ENCODE measurements at regions not wholly inside any gene's neighbourhood (a gene's known extent, or its start where the extent isn't known, plus 50 kb on each side); places are given as distances from the start of the nearest gene placed in this dataset.

- no peaks in the 10 kb centered on the region for H3K4me1 ChIP-seq (ENCODE audit: control insufficient read depth in 4 of 4, insufficient read depth in 4 of 4, low read length in 3 of 4)
- no peaks in the 10 kb centered on the region for H3K36me3 ChIP-seq (ENCODE audit: control insufficient read depth in 4 of 4, insufficient read depth in 3 of 4, low read depth in 1 of 4, low read length in 3 of 4)
- H3K27me3 ChIP-seq (ENCODE audit: control insufficient read depth in 4 of 4, insufficient read depth in 4 of 4, low read length in 3 of 4), result no peaks in the 10 kb centered on the region
- TF ChIP-seq RXRA (IDR thresholded peaks at IDR 0.05), result no peak
- TF ChIP-seq ZBTB33 (IDR thresholded peaks at IDR 0.05), result no peak
- no peak for TF ChIP-seq NR2F2 (IDR thresholded peaks at IDR 0.05)
- TF ChIP-seq GABPA (IDR thresholded peaks at IDR 0.05 in 1 of 2, conservative IDR thresholded peaks at IDR 0.05 in 1 of 2), result no peak
- no peak for TF ChIP-seq RAD21 (IDR thresholded peaks at IDR 0.05)
- TF ChIP-seq HNF4A (conservative IDR thresholded peaks at IDR 0.05), result no peak
- TF ChIP-seq MAX (IDR thresholded peaks at IDR 0.05), result no peak
- DNase-seq (ENCODE audit: low spot score), result no peak
- H3K9me3 ChIP-seq (ENCODE audit: control insufficient read depth in 4 of 4, low read length in 3 of 4), result no peaks in the 10 kb centered on the region
- no peak overlapping the region for H3K27ac ChIP-seq (ENCODE audit: low read depth in 1 of 2, low read length in 2 of 2)
- WGBS, result 82% methylated on average over 1 of the region's 1 CpG
- no peak overlapping the region for H3K4me3 ChIP-seq (ENCODE audit: low read depth in 1 of 3, low read length in 3 of 3)
- H3K9ac ChIP-seq (ENCODE audit: low read depth in 1 of 2, low read length in 2 of 2), result no peak overlapping the region
These were observed 147.0 kb upstream of the STXBP5 start for GRCh38 chr6:147057188-147057587.

GRCh38 chr6:147057705-147058342 lies 146.4 kb upstream of the STXBP5 start:
- 94% methylated on average over 3 of the region's 3 CpGs for WGBS

GRCh38 chr6:147058786-147059385 lies 145.3 kb upstream of the STXBP5 start:
- no peaks in the 10 kb centered on the region for H3K27me3 ChIP-seq (ENCODE audit: control insufficient read depth in 4 of 4, insufficient read depth in 4 of 4, low read length in 3 of 4)
- no peaks in the 10 kb centered on the region for H3K36me3 ChIP-seq (ENCODE audit: control insufficient read depth in 4 of 4, insufficient read depth in 3 of 4, low read depth in 1 of 4, low read length in 3 of 4)
- H3K27ac ChIP-seq (ENCODE audit: low read depth in 1 of 2, low read length in 2 of 2), result no peak overlapping the region
- no peaks in the 10 kb centered on the region for H3K4me1 ChIP-seq (ENCODE audit: control insufficient read depth in 4 of 4, insufficient read depth in 4 of 4, low read length in 3 of 4)
- no peak overlapping the region for H3K4me3 ChIP-seq (ENCODE audit: low read depth in 1 of 3, low read length in 3 of 3)
- no peaks in the 10 kb centered on the region for H3K9me3 ChIP-seq (ENCODE audit: control insufficient read depth in 4 of 4, low read length in 3 of 4)
- WGBS, result 29% methylated on average over 1 of the region's 1 CpG
- no peak for DNase-seq (ENCODE audit: low spot score)
- no peak overlapping the region for H3K9ac ChIP-seq (ENCODE audit: low read depth in 1 of 2, low read length in 2 of 2)
- TF ChIP-seq YY1 (IDR thresholded peaks at IDR 0.05), result no peak
- TF ChIP-seq HNF4G (IDR thresholded peaks at IDR 0.05), result no peak
- TF ChIP-seq EGR1 (IDR thresholded peaks at IDR 0.05; ENCODE audit: low read depth in 2 of 2), result no peak
- TF ChIP-seq RAD21 (IDR thresholded peaks at IDR 0.05), result no peak
- TF ChIP-seq TAF1 (conservative IDR thresholded peaks at IDR 0.05), result no peak
- TF ChIP-seq MAX (IDR thresholded peaks at IDR 0.05), result no peak

More at GRCh38 chr6:147057705-147058342, 146.4 kb upstream of the STXBP5 start:
- Histone ChIP-seq H3K9ac (ENCODE audit: low read depth in 1 of 2, low read length in 2 of 2) (no peak overlapping the region), H3K27ac (ENCODE audit: low read depth in 1 of 2, low read length in 2 of 2) (no peak overlapping the region), H3K4me1 (ENCODE audit: control insufficient read depth in 4 of 4, insufficient read depth in 4 of 4, low read length in 3 of 4) (no peaks in the 10 kb centered on the region), H3K36me3 (ENCODE audit: control insufficient read depth in 4 of 4, insufficient read depth in 3 of 4, low read depth in 1 of 4, low read length in 3 of 4) (no peaks in the 10 kb centered on the region), H3K9me3 (ENCODE audit: control insufficient read depth in 4 of 4, low read length in 3 of 4) (no peaks in the 10 kb centered on the region), H3K4me3 (ENCODE audit: low read depth in 1 of 3, low read length in 3 of 3) (no peak overlapping the region), H3K27me3 (ENCODE audit: control insufficient read depth in 4 of 4, insufficient read depth in 4 of 4, low read length in 3 of 4) (no peaks in the 10 kb centered on the region)
- TF ChIP-seq FOXA2 (IDR thresholded peaks at IDR 0.05) (no peak), ATF3 (IDR thresholded peaks at IDR 0.05) (no peak)
- no peak for DNase-seq (ENCODE audit: low spot score)
